HepG2 (cell line): ENCODE measurements at regions not wholly inside any gene's neighbourhood (a gene's known extent, or its start where the extent isn't known, plus 50 kb on each side); places are given as distances from the start of the nearest gene placed in this dataset.

Source experiments
- ATAC-seq: fragments of 200-7000 bp; cut with Tn5 transposase; 3 replicates; pipeline ENCODE4 v1.9.1; 2020; ENCODE audit warnings: mild to moderate bottlenecking, moderate library complexity
- BruUV-seq: library from RNA; stranded (reverse); fragments of 400-500 nt; replicated peaks from 2 replicates; lab custom pipeline; 2021; lab: Mats Ljungman, UMichigan
- CTCF ChIA-PET: fragments of 300-600 bp; formaldehyde crosslinking; extraction: SDS; loops from one replicate; lab custom pipeline; 2021; ENCODE audit warnings: low total read pairs, inconsistent platforms, low intra/inter-chr PET ratio; lab: Yijun Ruan, JAX
- POLR2A ChIA-PET: fragments of 350-600 bp; sonication (Branson Sonifier 250); formaldehyde crosslinking; loops from one replicate; lab custom pipeline; 2020; ENCODE audit warnings: antibody characterized with exemption, inconsistent platforms; lab: Yijun Ruan, JAX
- DNase-seq: peaks from one replicate; pipeline ENCODE4 v3.0.0-alpha.2; 2015; ENCODE audit warnings: low spot score
- FAIRE-seq: peaks from 3 replicates; lab custom pipeline; 2011; peaks lifted over from hg19 to GRCh38; lab: Jason Lieb, UNC
- H2AFZ ChIP-seq: one replicate; pipeline ENCODE4 v1.6.1; 2011; ENCODE audit warnings: low read length, inconsistent platforms
- H3K27ac ChIP-seq: fragments of 300-600 bp; 3 replicates; pipeline ENCODE4 v1.8.0; 2011; ENCODE audit warnings: mixed run types, mild to moderate bottlenecking, mixed read lengths, low read length, inconsistent platforms; ENCODE audit not compliant: insufficient read depth; ENCODE audit errors: extremely low read length
- H3K27me3 ChIP-seq, 2 experiments: fragments of 200-600 bp in 1 of 2; 2 replicates in 1 of 2; 3 replicates in 1 of 2; pipeline versions ENCODE4 v1.6.0 to v1.8.0; 2011; ENCODE audit warnings: low read length in 2 of 2, mild to moderate bottlenecking in 2 of 2, moderate library complexity in 2 of 2, inconsistent platforms in 1 of 2; ENCODE audit not compliant: insufficient read depth in 2 of 2, control insufficient read depth in 1 of 2
- H3K36me3 ChIP-seq, 2 experiments: fragments of 200-600 bp in 1 of 2; replicated peaks in 1 of 2; 2 replicates in 1 of 2; 3 replicates in 1 of 2; pipeline versions ENCODE4 v1.5.1 to v1.8.0; 2011; ENCODE audit warnings: low read length in 2 of 2, inconsistent platforms in 1 of 2; ENCODE audit not compliant: insufficient read depth in 2 of 2, control insufficient read depth in 1 of 2
- H3K4me1 ChIP-seq: 2 replicates; pipeline ENCODE4 v1.5.1; 2012; ENCODE audit warnings: low read length, inconsistent platforms; ENCODE audit not compliant: insufficient read depth
- H3K4me2 ChIP-seq: 2 replicates; pipeline ENCODE4 v1.6.0; 2011; ENCODE audit warnings: low read depth, low read length, inconsistent platforms
- H3K4me3 ChIP-seq, 3 experiments: fragments of 200-600 bp in 1 of 3; sonication (generic), shearing (Covaris generic) in 1 of 3; replicated peaks in 1 of 3; 2 replicates each; pipeline ENCODE4 v1.5.1; 2011 to 2016; ENCODE audit warnings: low read length in 3 of 3, inconsistent platforms in 2 of 3, low read depth in 2 of 3, mild to moderate bottlenecking in 2 of 3, control low read depth in 1 of 3, mixed read lengths in 1 of 3; ENCODE audit not compliant: insufficient read depth in 1 of 3
- H3K79me2 ChIP-seq: one replicate; pipeline ENCODE4 v1.6.1; 2011; ENCODE audit warnings: low read length, inconsistent platforms; ENCODE audit not compliant: insufficient read depth
- H3K9ac ChIP-seq: 2 replicates; pipeline ENCODE4 v1.6.0; 2011; ENCODE audit warnings: mild to moderate bottlenecking, low read depth, low read length, inconsistent platforms; ENCODE audit not compliant: insufficient read depth
- H3K9me3 ChIP-seq: 2 replicates; pipeline ENCODE4 v1.5.1; 2012; ENCODE audit warnings: mild to moderate bottlenecking, low read length
- H4K20me1 ChIP-seq: 2 replicates; pipeline ENCODE4 v1.6.0; 2011; ENCODE audit warnings: inconsistent platforms, mild to moderate bottlenecking, low read length, moderate library complexity; ENCODE audit not compliant: insufficient read depth
- ETV5 ChIP-seq: IDR thresholded peaks from 2 replicates; pipeline ENCODE4 v1.6.1; 2018; ENCODE audit warnings: missing biosample characterization, missing genetic modification reagents, inconsistent platforms, borderline replicate concordance
- ETV6 ChIP-seq: sonication (generic); formaldehyde crosslinking; conservative IDR thresholded peaks from 2 replicates; pipeline ENCODE4 v1.4.0; 2020; ENCODE audit warnings: missing genetic modification reagents
- IRF1 ChIP-seq: sonication (generic); formaldehyde crosslinking; IDR thresholded peaks from 2 replicates; pipeline ENCODE4 v1.4.0; 2020; ENCODE audit warnings: low read depth, mild to moderate bottlenecking, missing genetic modification reagents
- MXD3 ChIP-seq: IDR thresholded peaks from 2 replicates; pipeline ENCODE4 v1.6.1; 2016; ENCODE audit warnings: mild to moderate bottlenecking, missing biosample characterization, missing genetic modification reagents
- NFIC ChIP-seq: IDR thresholded peaks from 2 replicates; pipeline ENCODE4 v1.6.1; 2012; ENCODE audit warnings: mild to moderate bottlenecking, low read length, inconsistent platforms
- NFKBIZ ChIP-seq: IDR thresholded peaks from 2 replicates; pipeline ENCODE4 v1.6.1; 2018; ENCODE audit warnings: missing genetic modification reagents, missing compliant biosample characterization
- SAP130 ChIP-seq: IDR thresholded peaks from 2 replicates; pipeline ENCODE4 v1.6.1; 2016; ENCODE audit warnings: low read depth
- SATB2 ChIP-seq: sonication (generic); formaldehyde crosslinking; IDR thresholded peaks from 2 replicates; pipeline ENCODE4 v1.5.0; 2020; ENCODE audit warnings: missing genetic modification reagents
- SMYD3 ChIP-seq: sonication (generic); formaldehyde crosslinking; IDR thresholded peaks from 2 replicates; pipeline ENCODE4 v1.8.1; 2023; ENCODE audit warnings: mild to moderate bottlenecking, missing genetic modification reagents
- TBX3 ChIP-seq: fragments of 450-650 bp; IDR thresholded peaks from 2 replicates; pipeline ENCODE4 v1.6.1; 2017; ENCODE audit warnings: antibody characterized with exemption, mild to moderate bottlenecking, inconsistent platforms, borderline replicate concordance
- TMF1 ChIP-seq: sonication (generic); formaldehyde crosslinking; IDR thresholded peaks from 2 replicates; pipeline ENCODE4 v1.8.1; 2022; ENCODE audit warnings: low read depth, missing genetic modification reagents
- YY1 ChIP-seq: IDR thresholded peaks from 2 replicates; pipeline ENCODE4 v1.6.1; 2011; ENCODE audit warnings: low read length, low read depth, moderate library complexity, mild to moderate bottlenecking; ENCODE audit not compliant: insufficient read depth, insufficient replicate concordance
- ZNF207 ChIP-seq: fragments of 450-650 bp; IDR thresholded peaks from 2 replicates; pipeline ENCODE4 v1.6.1; 2016; ENCODE audit warnings: antibody characterized with exemption, borderline replicate concordance
- ZNF326 ChIP-seq: sonication (generic); formaldehyde crosslinking; IDR thresholded peaks from 2 replicates; pipeline ENCODE4 v1.4.0; 2020; ENCODE audit warnings: missing genetic modification reagents, borderline replicate concordance
- ZNF496 ChIP-seq: sonication (generic); formaldehyde crosslinking; IDR thresholded peaks from 2 replicates; pipeline ENCODE4 v1.8.1; 2023; ENCODE audit warnings: mild to moderate bottlenecking, moderate library complexity, missing genetic modification reagents; ENCODE audit not compliant: insufficient replicate concordance
- ZNF781 ChIP-seq: sonication (generic); formaldehyde crosslinking; IDR thresholded peaks from 2 replicates; pipeline ENCODE4 v1.5.1; 2020; ENCODE audit warnings: borderline replicate concordance, mild to moderate bottlenecking, missing genetic modification reagents; ENCODE audit errors: not compliant biosample characterization
- WGBS: methylation state at CpG from one replicate; pipeline ENCODE4 v1.1.6; 2017; ENCODE audit warnings: low lambda C conversion rate; 5-methylcytosine and 5-hydroxymethylcytosine counted together
- in situ Hi-C: cut with HindIII; loops from 2 replicates; pipeline ENCODE4 v1.10.0; 2017; ENCODE audit warnings: low pct_unique_long_range_greater_than_20kb; ENCODE audit not compliant: extremely low pct_ligation_motif_present
- intact Hi-C: fragments of 100-400 bp; cut with micrococcal nuclease; formaldehyde crosslinking; loops from one replicate; pipeline ENCODE4 v1.10.0; 2022; ENCODE audit not compliant: unreplicated experiment

- H3K9ac ChIP-seq, result no peak overlapping the region
- peaks cover 0 to 8% of the 10 kb centered on the region in 2 experiments; a peak in 1 of 5 replicates for H3K27me3 ChIP-seq
- no peak overlapping the region for H3K27ac ChIP-seq
- no peaks in the 10 kb centered on the region for H3K9me3 ChIP-seq
- no peaks in the 10 kb centered on the region for H4K20me1 ChIP-seq
- H3K4me3 ChIP-seq, result no peak overlapping the region
- no peaks in the 10 kb centered on the region for H3K79me2 ChIP-seq
- ATAC-seq, result no peak
- BruUV-seq, result no TSS peak
- no peak for FAIRE-seq
- DNase-seq, result no peak
- ChIA-PET POLR2A (no interaction called here), CTCF (no interaction called here)
- H3K4me1 ChIP-seq, result no peaks in the 10 kb centered on the region
- H2AFZ ChIP-seq, result no peak overlapping the region
- in situ Hi-C loops (no loop called here), intact Hi-C loops (no loop called here)
- no peaks in the 10 kb centered on the region for H3K36me3 ChIP-seq
- WGBS, result 84% methylated on average over 8 of the region's 8 CpGs
- no peak overlapping the region for H3K4me2 ChIP-seq
- TF ChIP-seq SATB2 (no peak), ETV6 (no peak), ZNF207 (no peak), ZNF326 (CRISPR knock-in tag) (no peak), SMYD3 (no peak), SAP130 (CRISPR knock-in tag) (no peak), NFKBIZ (no peak), TBX3 (no peak), IRF1 (CRISPR knock-in tag) (no peak), NFIC (no peak), ZNF496 (CRISPR knock-in tag) (no peak), ZNF781 (no peak), ETV5 (CRISPR knock-in tag) (no peak), TMF1 (CRISPR knock-in tag) (no peak), YY1 (no peak), MXD3 (CRISPR knock-in tag) (no peak)
Observed at GRCh38 chr6:6941201-6941600, 166.6 kb upstream of the RREB1 start.
